Heart left ventricle (tissue), 16 donors: ENCODE measurements at regions not wholly inside any gene's neighbourhood (a gene's known extent, or its start where the extent isn't known, plus 50 kb on each side); places are given as distances from the start of the nearest gene placed in this dataset.

Experiments
- ATAC-seq, 4 donors: fragments of 200-7000 bp; cut with Tn5 transposase; one replicate each; pipeline ENCODE4 v1.9.1; 2020 to 2022; ENCODE audit warnings: moderate library complexity in 4 of 4, mild to moderate bottlenecking in 3 of 4, moderate number of reproducible peaks in 1 of 4
- DNase-seq, 5 donors: peaks; one replicate each; pipeline ENCODE4 v3.0.0-alpha.2; 2020
- H3K27ac ChIP-seq, 12 donors: fragments of 200-600 bp; sonication (generic) in 4 of 12; one replicate each; pipeline versions ENCODE4 v1.5.0 to v1.8.0; 2016 to 2022; ENCODE audit warnings: mild to moderate bottlenecking in 2 of 12
- H3K27me3 ChIP-seq, 9 donors: fragments of 200-600 bp; sonication (generic) in 2 of 9; one replicate each; pipeline versions ENCODE4 v1.5.1 to v1.8.0; 2016 to 2022; ENCODE audit warnings: mild to moderate bottlenecking in 3 of 9
- H3K36me3 ChIP-seq, 9 donors: fragments of 200-600 bp; sonication (generic) in 2 of 9; one replicate each; pipeline versions ENCODE4 v1.5.0 to v1.8.0; 2018 to 2022; ENCODE audit warnings: mild to moderate bottlenecking in 2 of 9
- H3K4me1 ChIP-seq, 12 donors: fragments of 200-600 bp; sonication (generic) in 4 of 12; one replicate each; pipeline versions ENCODE4 v1.5.0 to v1.8.0; 2016 to 2022; ENCODE audit warnings: mild to moderate bottlenecking in 3 of 12
- H3K4me3 ChIP-seq, 12 donors: fragments of 200-600 bp; sonication (generic) in 4 of 12; one replicate each; pipeline versions ENCODE4 v1.5.0 to v1.8.0; 2017 to 2022; ENCODE audit warnings: mild to moderate bottlenecking in 9 of 12, moderate library complexity in 4 of 12
- H3K9me3 ChIP-seq, 12 donors: fragments of 200-600 bp; sonication (generic) in 4 of 12; one replicate each; pipeline versions ENCODE4 v1.5.0 to v1.8.0; 2016 to 2022; ENCODE audit warnings: mild to moderate bottlenecking in 1 of 12
- POLR2A ChIP-seq, 2 donors: fragments of 450-650 bp; IDR thresholded peaks; one replicate each; pipeline ENCODE4 v1.6.1; 2017; ENCODE audit warnings: antibody characterized with exemption in 2 of 2, mild to moderate bottlenecking in 2 of 2, moderate library complexity in 2 of 2
- WGBS, 4 donors: extraction: QIAGEN DNeasy Blood & Tissue Kit in 2 of 4; methylation state at CpG; one replicate each; pipeline versions ENCODE4 v1.1.5 to v1.1.7; 2013 to 2018; 5-methylcytosine and 5-hydroxymethylcytosine counted together
- intact Hi-C, 10 donors: fragments of 100-400 bp; cut with DNase I; formaldehyde crosslinking; loops; one replicate each; pipeline versions ENCODE4 v1.11.1 to v1.14.2; 2022
- TF ChIP-seq, protein P1 (sequence below), 12 donors: fragments of 200-600 bp; sonication (generic) in 4 of 12; IDR thresholded peaks; one replicate each; pipeline versions ENCODE4 v1.5.0 to v1.8.0; 2018 to 2022; ENCODE audit warnings: antibody characterized with exemption in 12 of 12, mild to moderate bottlenecking in 5 of 12
- donor health status: ischemic (EF 13 %, LVEDD 7.1; RV severe dilation, severe dysfunction).
- donor health status: healthy with polysubstance abuse.
- donor health status: DM: no; HTN: yes; CAD: no.
- donor health status: DM: no; HTN: no; CAD: no.
- donor health status: ischemic (EF 25% LVEDD 6.9; RV normal size, moderate dysfunction).
- donor health status: ischemic (EF 25% LVEDD 5.7; RV mildly dilated, moderate dysfunction).
- donor health status: healthy.
- donor health status: DM: yes; HTN: yes; CAD: no.
- donor health status: ischemic (EF 35%, LVEDD 5.7; RV mildly dilated, moderate dysfunction).
- donor health status: nonischemic (EF 11% LVEDD 7.7; RV severe dilation, severe dysfunction).
- donor health status: DM: yes; HTN: yes; CAD: no.
- donor health status: PGD.
- donor health status: ischemic (EF 29% LVEDD 5.4; RV normal size, mild dysfunction).
- donor health status: nonischemic (EF 23%, LVEDD 6.1; RV moderate dilation, normal function).

DNA sequence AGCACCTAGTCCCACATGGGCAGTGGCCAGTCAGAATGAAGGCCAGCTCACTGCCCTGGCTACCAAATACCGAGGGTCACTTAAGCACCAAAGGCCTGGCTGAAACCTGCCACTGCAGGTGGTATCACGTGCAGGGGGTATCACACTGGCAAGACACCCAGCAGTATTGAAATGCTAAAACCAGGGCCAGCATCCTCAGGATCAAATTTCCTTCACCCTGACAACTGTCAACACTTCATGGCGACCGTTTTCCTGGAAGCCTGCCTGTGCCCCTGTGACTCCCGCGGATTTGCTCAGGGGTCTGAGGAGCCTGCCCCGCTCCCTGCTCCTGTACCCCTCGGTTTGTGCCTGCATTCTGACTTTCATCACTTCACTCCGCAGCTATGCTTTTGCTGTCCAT, 151.1 kb downstream of the TTLL2 start:
- H3K27ac ChIP-seq, result no peak overlapping the region
- no peaks in the 10 kb centered on the region for H3K27me3 ChIP-seq
- H3K36me3 ChIP-seq, result no peaks in the 10 kb centered on the region
- no peak overlapping the region for H3K4me3 ChIP-seq
- intact Hi-C loops, result loop anchor here in 1 of 10 donors (10.0 kb wide), 1 partner anchor 659 kb away; no protein-coding TSS in a partner anchor
- TF ChIP-seq POLR2A (IDR thresholded peaks at IDR 0.05), result no peak
- TF ChIP-seq, protein P1, sequence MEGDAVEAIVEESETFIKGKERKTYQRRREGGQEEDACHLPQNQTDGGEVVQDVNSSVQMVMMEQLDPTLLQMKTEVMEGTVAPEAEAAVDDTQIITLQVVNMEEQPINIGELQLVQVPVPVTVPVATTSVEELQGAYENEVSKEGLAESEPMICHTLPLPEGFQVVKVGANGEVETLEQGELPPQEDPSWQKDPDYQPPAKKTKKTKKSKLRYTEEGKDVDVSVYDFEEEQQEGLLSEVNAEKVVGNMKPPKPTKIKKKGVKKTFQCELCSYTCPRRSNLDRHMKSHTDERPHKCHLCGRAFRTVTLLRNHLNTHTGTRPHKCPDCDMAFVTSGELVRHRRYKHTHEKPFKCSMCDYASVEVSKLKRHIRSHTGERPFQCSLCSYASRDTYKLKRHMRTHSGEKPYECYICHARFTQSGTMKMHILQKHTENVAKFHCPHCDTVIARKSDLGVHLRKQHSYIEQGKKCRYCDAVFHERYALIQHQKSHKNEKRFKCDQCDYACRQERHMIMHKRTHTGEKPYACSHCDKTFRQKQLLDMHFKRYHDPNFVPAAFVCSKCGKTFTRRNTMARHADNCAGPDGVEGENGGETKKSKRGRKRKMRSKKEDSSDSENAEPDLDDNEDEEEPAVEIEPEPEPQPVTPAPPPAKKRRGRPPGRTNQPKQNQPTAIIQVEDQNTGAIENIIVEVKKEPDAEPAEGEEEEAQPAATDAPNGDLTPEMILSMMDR (IDR thresholded peaks at IDR 0.05), result no peak
- no peaks in the 10 kb centered on the region for H3K9me3 ChIP-seq
- DNase-seq (no peak), ATAC-seq (no peak)
- peaks cover 0 to 20% (median 6%) of the 10 kb centered on the region in 12 donors for H3K4me1 ChIP-seq
- 42 to 46% (median 44%) methylated on average over 9 of the region's 9 CpGs for WGBS, 4 donors

DNA sequence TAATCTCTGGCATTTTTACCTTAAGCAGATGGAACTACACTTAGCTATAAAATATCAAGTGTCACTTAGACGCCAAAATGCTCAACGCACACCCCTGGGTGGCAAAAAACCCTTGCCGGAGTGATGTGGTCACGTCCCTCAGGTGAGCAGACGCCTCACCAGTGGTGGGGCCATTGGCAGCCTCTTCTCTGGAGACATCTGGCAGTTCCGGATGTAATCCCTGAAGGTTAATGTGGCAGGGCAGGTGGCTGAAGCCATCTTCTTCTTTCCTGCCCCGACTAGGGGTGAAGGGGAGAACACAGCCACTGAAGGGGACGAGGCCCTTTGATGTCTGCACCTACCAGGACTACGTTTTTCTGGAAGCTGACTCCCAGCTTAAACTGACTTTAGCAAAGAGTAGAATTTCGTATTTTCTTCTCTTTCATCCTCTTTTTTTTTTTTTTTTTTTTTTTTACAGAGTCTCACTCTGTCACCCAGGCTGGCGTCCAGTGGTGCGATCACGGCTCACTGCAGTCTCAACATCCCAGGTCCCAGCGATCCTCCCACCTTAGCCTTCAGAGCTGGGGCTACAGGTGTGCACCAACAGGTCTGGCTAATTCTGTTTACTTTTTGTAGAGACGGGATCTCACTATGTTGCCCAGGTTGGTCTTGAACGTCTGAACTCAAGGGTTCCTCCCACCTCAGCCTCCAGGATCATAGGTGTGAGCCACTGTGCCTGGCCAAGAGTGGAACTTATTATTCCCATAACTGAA, 152.1 kb downstream of the TTLL2 start:
- Histone ChIP-seq H3K27me3 (no peaks in the 10 kb centered on the region), H3K4me3 (no peak overlapping the region), H3K9me3 (no peaks in the 10 kb centered on the region), H3K27ac (no peak overlapping the region), H3K36me3 (no peaks in the 10 kb centered on the region), H3K4me1 (peaks cover 0 to 25% (median 7%) of the 10 kb centered on the region in 12 donors)
- ATAC-seq (no peak), DNase-seq (no peak)
- intact Hi-C loops, result loop anchor here in 1 of 10 donors (10.0 kb wide), 1 partner anchor 658 kb away; no protein-coding TSS in a partner anchor
- TF ChIP-seq POLR2A (IDR thresholded peaks at IDR 0.05), result no peak
- TF ChIP-seq, protein P1 (IDR thresholded peaks at IDR 0.05), result no peak
- WGBS, 4 donors, result 88 to 93% (median 89%) methylated on average over 16 of the region's 16 CpGs

DNA sequence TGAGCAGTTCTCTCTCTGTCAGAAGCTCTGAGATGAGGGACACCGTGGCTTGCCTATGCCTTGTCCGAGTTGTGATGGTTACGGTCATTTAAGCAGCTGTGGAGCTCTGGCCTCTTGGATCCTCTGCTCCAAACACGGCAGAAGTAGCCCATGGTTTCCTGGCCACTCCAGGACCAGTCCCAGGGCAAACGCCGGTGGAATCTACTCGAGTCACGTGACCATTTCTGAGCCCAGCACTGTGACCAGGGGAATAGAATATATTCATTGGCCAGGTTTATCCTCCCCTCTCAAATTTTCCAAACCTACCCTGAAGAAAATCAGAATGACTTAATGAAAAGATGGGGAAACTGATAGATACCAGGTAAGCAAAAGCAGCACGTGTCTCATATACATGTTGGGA, 152.8 kb downstream of the TTLL2 start:
- intact Hi-C loops, result loop anchor here in 1 of 10 donors (10.0 kb wide), 1 partner anchor 657 kb away; no protein-coding TSS in a partner anchor
- no peak for DNase-seq
- no peaks in the 10 kb centered on the region for H3K27me3 ChIP-seq
- WGBS, 4 donors, result 91 to 96% (median 93%) methylated on average over 9 of the region's 9 CpGs
- TF ChIP-seq, protein P1 (IDR thresholded peaks at IDR 0.05), result no peak
- TF ChIP-seq POLR2A (IDR thresholded peaks at IDR 0.05), result no peak
- H3K4me3 ChIP-seq, result no peak overlapping the region
- no peaks in the 10 kb centered on the region for H3K9me3 ChIP-seq
- ATAC-seq, result no peak
- H3K36me3 ChIP-seq, result no peaks in the 10 kb centered on the region
- no peak overlapping the region for H3K27ac ChIP-seq
- H3K4me1 ChIP-seq, result peaks cover 0 to 25% (median 7%) of the 10 kb centered on the region in 12 donors

DNA sequence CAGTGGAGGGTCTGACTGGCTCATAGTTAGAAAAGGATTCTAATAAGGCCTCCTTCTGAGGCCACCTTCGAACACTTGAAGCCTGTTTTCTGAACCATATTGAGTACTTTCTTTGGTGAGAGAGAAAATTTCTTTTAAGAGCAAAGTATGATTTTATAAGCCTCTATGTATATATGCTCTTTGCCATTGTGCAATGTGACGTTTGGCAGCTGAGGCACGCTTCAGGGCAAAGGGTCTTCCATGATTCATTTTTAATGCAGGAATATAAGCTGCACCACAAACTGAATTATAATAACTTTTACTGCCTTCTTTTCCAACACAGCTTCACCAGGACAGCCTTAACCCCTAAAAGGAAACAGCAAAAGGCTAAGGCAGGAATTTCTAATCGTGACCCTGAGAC, 154.4 kb downstream of the TTLL2 start:
- no peaks in the 10 kb centered on the region for H3K36me3 ChIP-seq
- no peak overlapping the region for H3K4me3 ChIP-seq
- peaks cover 0 to 23% (median 7%) of the 10 kb centered on the region in 12 donors for H3K4me1 ChIP-seq
- no peaks in the 10 kb centered on the region for H3K9me3 ChIP-seq
- DNase-seq (no peak), ATAC-seq (no peak)
- H3K27ac ChIP-seq, result peak overlapping the region in 9 of 12 donors; percentile 26 to 68 (median 52)
- TF ChIP-seq POLR2A (IDR thresholded peaks at IDR 0.05), result no peak
- TF ChIP-seq, protein P1 (IDR thresholded peaks at IDR 0.05), result no peak
- intact Hi-C loops, result loop anchor here in 1 of 10 donors (10.0 kb wide), 1 partner anchor 656 kb away; no protein-coding TSS in a partner anchor
- 82 to 91% (median 88%) methylated on average over 4 of the region's 4 CpGs for WGBS, 4 donors
- H3K27me3 ChIP-seq, result no peaks in the 10 kb centered on the region
